Caco-2 (cell line): ENCODE measurements at regions not wholly inside any gene's neighbourhood (a gene's known extent, or its start where the extent isn't known, plus 50 kb on each side); places are given as distances from the start of the nearest gene placed in this dataset.

Experiments used
- BruUV-seq: library from RNA; stranded (reverse); fragments of 400-500 nt; replicated peaks from 2 replicates; lab custom pipeline; 2021; lab: Mats Ljungman, UMichigan
- CTCF ChIA-PET: fragments of 300-600 bp; sonication (Branson Sonifier 250); formaldehyde crosslinking; loops from one replicate; lab custom pipeline; 2022; ENCODE audit warnings: antibody characterized with exemption; lab: Charles Lee
- POLR2A ChIA-PET: fragments of 300-600 bp; sonication (Branson Sonifier 250); formaldehyde crosslinking; loops from one replicate; lab custom pipeline; 2022; ENCODE audit warnings: antibody characterized with exemption; lab: Charles Lee
- DNase-seq, 2 experiments: peaks; one replicate each; pipeline versions ENCODE4 v3.0.0 to v3.0.0-alpha.2; 2020 to 2022
- H3K27me3 ChIP-seq: replicated peaks from 2 replicates; pipeline ENCODE4 v1.6.0; 2011; ENCODE audit warnings: low read length; ENCODE audit not compliant: control insufficient read depth, insufficient read depth
- H3K36me3 ChIP-seq: 2 replicates; pipeline ENCODE4 v1.5.1; 2011; ENCODE audit warnings: low read length; ENCODE audit not compliant: control insufficient read depth, insufficient read depth
- H3K4me1 ChIP-seq: fragments of 250-450 bp; sonication (Bioruptor Pico); 2 replicates; pipeline ENCODE4 v1.5.1; 2020; ENCODE audit warnings: mild to moderate bottlenecking
- H3K4me3 ChIP-seq: 2 replicates; pipeline ENCODE4 v1.5.1; 2011; ENCODE audit warnings: low read depth, mild to moderate bottlenecking, control low read depth, low read length
- H3K9me3 ChIP-seq: fragments of 250-450 bp; sonication (Bioruptor Pico); 2 replicates; pipeline ENCODE4 v1.5.1; 2020; ENCODE audit warnings: mild to moderate bottlenecking, moderate library complexity
- H3K27ac Mint-ChIP-seq: one replicate; pipeline ENCODE4 v1.8.0; 2022; ENCODE audit warnings: mixed read lengths; ENCODE audit not compliant: unreplicated experiment
- H3K27me3 Mint-ChIP-seq: one replicate; pipeline ENCODE4 v1.8.0; 2022; ENCODE audit warnings: mixed read lengths; ENCODE audit not compliant: insufficient read depth, unreplicated experiment
- H3K36me3 Mint-ChIP-seq: one replicate; pipeline ENCODE4 v1.8.0; 2022; ENCODE audit warnings: mild to moderate bottlenecking, mixed read lengths; ENCODE audit not compliant: insufficient read depth, unreplicated experiment
- H3K4me1 Mint-ChIP-seq: one replicate; pipeline ENCODE4 v1.8.0; 2022; ENCODE audit warnings: low read depth, mixed read lengths; ENCODE audit not compliant: unreplicated experiment
- H3K4me3 Mint-ChIP-seq: one replicate; pipeline ENCODE4 v1.8.0; 2022; ENCODE audit warnings: mild to moderate bottlenecking, moderate library complexity, mixed read lengths; ENCODE audit not compliant: unreplicated experiment
- H3K9me3 Mint-ChIP-seq: one replicate; pipeline ENCODE4 v1.8.0; 2022; ENCODE audit warnings: mixed read lengths; ENCODE audit not compliant: unreplicated experiment
- CTCF ChIP-seq, 2 experiments: fragments of 200-600 bp in 1 of 2; IDR thresholded peaks; 1 replicate in 1 of 2; 2 replicates in 1 of 2; pipeline versions ENCODE4 v1.5.1 to v1.8.0; 2011 to 2022; ENCODE audit warnings: antibody characterized with exemption in 1 of 2, control low read depth in 1 of 2, inconsistent platforms in 1 of 2, low read depth in 1 of 2, low read length in 1 of 2, mild to moderate bottlenecking in 1 of 2, moderate library complexity in 1 of 2; ENCODE audit not compliant: insufficient read depth in 1 of 2, severe bottlenecking in 1 of 2, unreplicated experiment in 1 of 2
- intact Hi-C: fragments of 100-400 bp; cut with micrococcal nuclease; formaldehyde crosslinking; loops from one replicate; pipeline ENCODE4 v1.10.0; 2022; ENCODE audit not compliant: unreplicated experiment

GRCh38 chr1:67525053-67525760, 95.0 kb upstream of the SERBP1 start:
- CTCF ChIA-PET, result no interaction called here
- no peaks in the 10 kb centered on the region for H3K27me3 ChIP-seq
- no peaks in the 10 kb centered on the region for H3K27me3 Mint-ChIP-seq
- no peak for TF ChIP-seq CTCF (IDR thresholded peaks at IDR 0.05; ENCODE audit: insufficient read depth in 1 of 2, low read depth in 1 of 2, low read length in 1 of 2, severe bottlenecking in 1 of 2, unreplicated experiment in 1 of 2)
- peaks cover 20% of the 10 kb centered on the region for H3K4me1 Mint-ChIP-seq
- intact Hi-C loops, result no loop called here
- no peaks in the 10 kb centered on the region for H3K9me3 Mint-ChIP-seq
- H3K9me3 ChIP-seq, result no peaks in the 10 kb centered on the region
- H3K36me3 ChIP-seq, result no peaks in the 10 kb centered on the region
- no peak overlapping the region for H3K27ac Mint-ChIP-seq
- H3K36me3 Mint-ChIP-seq, result peaks cover 4% of the 10 kb centered on the region
- no peak overlapping the region for H3K4me3 ChIP-seq
- no TSS peak for BruUV-seq
- no peak overlapping the region for H3K4me3 Mint-ChIP-seq
- DNase-seq, result no peak
- 0 out of 2 replicates have a peak, but pooled peaks cover 3% of the 10 kb centered on the region for H3K4me1 ChIP-seq
- POLR2A ChIA-PET, result no interaction called here

- no peak for TF ChIP-seq CTCF (IDR thresholded peaks at IDR 0.05; ENCODE audit: insufficient read depth in 1 of 2, low read depth in 1 of 2, low read length in 1 of 2, severe bottlenecking in 1 of 2, unreplicated experiment in 1 of 2)
- BruUV-seq, result no TSS peak
- no peaks in the 10 kb centered on the region for H3K27me3 ChIP-seq
- Mint-ChIP-seq H3K4me1 (peaks cover 13% of the 10 kb centered on the region), H3K27ac (no peak overlapping the region), H3K27me3 (no peaks in the 10 kb centered on the region), H3K9me3 (no peaks in the 10 kb centered on the region), H3K36me3 (no peaks in the 10 kb centered on the region), H3K4me3 (no peak overlapping the region)
- no peaks in the 10 kb centered on the region for H3K36me3 ChIP-seq
- ChIA-PET CTCF (no interaction called here), POLR2A (no interaction called here)
- intact Hi-C loops, result no loop called here
- H3K4me1 ChIP-seq, result peaks cover 5% of the 10 kb centered on the region
- no peaks in the 10 kb centered on the region for H3K9me3 ChIP-seq
- no peak for DNase-seq
- H3K4me3 ChIP-seq, result no peak overlapping the region
Observed at GRCh38 chr1:67528141-67528540, 97.9 kb upstream of the SERBP1 start.

GRCh38 chr1:67530071-67530470, 99.9 kb upstream of the SERBP1 start:
- Histone ChIP-seq H3K36me3 (no peaks in the 10 kb centered on the region), H3K4me3 (no peak overlapping the region), H3K9me3 (no peaks in the 10 kb centered on the region), H3K27me3 (no peaks in the 10 kb centered on the region), H3K4me1 (peaks cover 15% of the 10 kb centered on the region)
- H3K4me3 Mint-ChIP-seq, result no peak overlapping the region
- intact Hi-C loops, result loop anchor here (5.0 kb wide), 2 partner anchors 217 to 302 kb away; partner anchors contain the start of gene GNG12
- H3K36me3 Mint-ChIP-seq, result no peaks in the 10 kb centered on the region
- no TSS peak for BruUV-seq
- no peak for TF ChIP-seq CTCF (IDR thresholded peaks at IDR 0.05; ENCODE audit: insufficient read depth in 1 of 2, low read depth in 1 of 2, low read length in 1 of 2, severe bottlenecking in 1 of 2, unreplicated experiment in 1 of 2)
- no peaks in the 10 kb centered on the region for H3K9me3 Mint-ChIP-seq
- H3K27me3 Mint-ChIP-seq, result no peaks in the 10 kb centered on the region
- POLR2A ChIA-PET, result no interaction called here
- no peak for DNase-seq
- CTCF ChIA-PET, result no interaction called here
- peaks cover 14% of the 10 kb centered on the region for H3K4me1 Mint-ChIP-seq
- no peak overlapping the region for H3K27ac Mint-ChIP-seq
